Ascending aorta (tissue), 2 donors: ENCODE measurements at regions not wholly inside any gene's neighbourhood (a gene's known extent, or its start where the extent isn't known, plus 50 kb on each side); places are given as distances from the start of the nearest gene placed in this dataset.

Experiments used
- DNase-seq, 2 donors: peaks; one replicate each; pipeline ENCODE4 v3.0.0-alpha.2; 2019; ENCODE audit warnings: low spot score in 2 of 2
- H3K27ac ChIP-seq, 2 donors: fragments of 200-600 bp; sonication (generic); one replicate each; pipeline ENCODE4 v1.5.1; 2016 to 2017; ENCODE audit warnings: mild to moderate bottlenecking in 1 of 2
- H3K27me3 ChIP-seq: fragments of 200-600 bp; sonication (generic); one replicate; pipeline ENCODE4 v1.5.1; 2017
- H3K36me3 ChIP-seq, 2 donors: fragments of 200-600 bp; sonication (generic); one replicate each; pipeline ENCODE4 v1.5.1; 2016
- H3K4me1 ChIP-seq, 2 donors: fragments of 200-600 bp; sonication (generic); one replicate each; pipeline ENCODE4 v1.5.1; 2016 to 2017; ENCODE audit warnings: mild to moderate bottlenecking in 1 of 2
- H3K4me3 ChIP-seq, 2 donors: fragments of 200-600 bp; sonication (generic); one replicate each; pipeline ENCODE4 v1.5.1; 2016 to 2017; ENCODE audit warnings: mild to moderate bottlenecking in 1 of 2
- H3K9me3 ChIP-seq, 2 donors: fragments of 200-600 bp; sonication (generic); one replicate each; pipeline ENCODE4 v1.5.1; 2016
- CTCF ChIP-seq, 3 experiments: fragments of 200-600 bp in 2 of 3; fragments of 450-650 bp in 1 of 3; sonication (generic) in 2 of 3; IDR thresholded peaks; one replicate each; pipeline ENCODE4 v1.5.1; 2016 to 2019; ENCODE audit warnings: antibody characterized with exemption in 3 of 3, mild to moderate bottlenecking in 1 of 3, moderate library complexity in 1 of 3
- intact Hi-C: fragments of 100-400 bp; cut with DNase I; formaldehyde crosslinking; loops from one replicate; pipeline ENCODE4 v1.15.1; 2023

- TF ChIP-seq CTCF (IDR thresholded peaks at IDR 0.05) = no peak
- no peaks in the 10 kb centered on the region for H3K27me3 ChIP-seq
- no peaks in the 10 kb centered on the region for H3K36me3 ChIP-seq
- no peaks in the 10 kb centered on the region for H3K9me3 ChIP-seq
- H3K27ac ChIP-seq = no peak overlapping the region
- intact Hi-C loops = no loop called here
- H3K4me1 ChIP-seq = no peaks in the 10 kb centered on the region
- no peak for DNase-seq
- H3K4me3 ChIP-seq = no peak overlapping the region
Observed at GRCh38 chr2:23123686-23124085, 261.3 kb upstream of the KLHL29 start.

- Histone ChIP-seq H3K27me3 (no peaks in the 10 kb centered on the region), H3K36me3 (no peaks in the 10 kb centered on the region), H3K27ac (no peak overlapping the region), H3K9me3 (no peaks in the 10 kb centered on the region), H3K4me3 (no peak overlapping the region), H3K4me1 (no peaks in the 10 kb centered on the region)
- intact Hi-C loops = no loop called here
- no peak for DNase-seq
- no peak for TF ChIP-seq CTCF (IDR thresholded peaks at IDR 0.05)
Observed at GRCh38 chr2:23124214-23124750, 260.7 kb upstream of the KLHL29 start.

- Histone ChIP-seq H3K27me3 (no peaks in the 10 kb centered on the region), H3K36me3 (no peaks in the 10 kb centered on the region), H3K9me3 (no peaks in the 10 kb centered on the region), H3K4me3 (no peak overlapping the region), H3K27ac (no peak overlapping the region), H3K4me1 (no peaks in the 10 kb centered on the region)
- intact Hi-C loops = no loop called here
- TF ChIP-seq CTCF (IDR thresholded peaks at IDR 0.05) = no peak
- no peak for DNase-seq
Observed at GRCh38 chr2:23127465-23127864, 257.5 kb upstream of the KLHL29 start.

- TF ChIP-seq CTCF (IDR thresholded peaks at IDR 0.05) = no peak
- no peaks in the 10 kb centered on the region for H3K9me3 ChIP-seq
- H3K27me3 ChIP-seq = no peaks in the 10 kb centered on the region
- intact Hi-C loops = no loop called here
- H3K27ac ChIP-seq = no peak overlapping the region
- no peak overlapping the region for H3K4me3 ChIP-seq
- H3K36me3 ChIP-seq = no peaks in the 10 kb centered on the region
- H3K4me1 ChIP-seq = no peaks in the 10 kb centered on the region
- no peak for DNase-seq
Observed at GRCh38 chr2:23128684-23129292, 256.2 kb upstream of the KLHL29 start.

GRCh38 chr2:23131066-23131575, 253.9 kb upstream of the KLHL29 start:
- no peaks in the 10 kb centered on the region for H3K27me3 ChIP-seq
- H3K4me1 ChIP-seq = peaks cover 0 to 9% of the 10 kb centered on the region in 2 donors
- no peak for TF ChIP-seq CTCF (IDR thresholded peaks at IDR 0.05)
- H3K4me3 ChIP-seq = no peak overlapping the region
- H3K9me3 ChIP-seq = no peaks in the 10 kb centered on the region
- DNase-seq = no peak
- no peak overlapping the region for H3K27ac ChIP-seq
- intact Hi-C loops = loop anchor here (10.0 kb wide), 1 partner anchor 394 kb away; no protein-coding TSS in a partner anchor
- no peaks in the 10 kb centered on the region for H3K36me3 ChIP-seq
